ENCODE measurements at regions not wholly inside any gene's neighbourhood (a gene's known extent, or its start where the extent isn't known, plus 50 kb on each side); places are given as distances from the start of the nearest gene placed in this dataset.
"Not testable (repeated sequence)": the region's sequence is repeated elsewhere in the genome, so short reads cannot be mapped to it uniquely, and the experiment has no call there.

- no peak for DNase-seq (ENCODE audit: low spot score)
Measured at GRCh38 chr3:105119801-105120340, 246.8 kb upstream of the ALCAM start.

- no peak for DNase-seq (ENCODE audit: low spot score)
Measured at GRCh38 chr3:105130911-105131310, 235.8 kb upstream of the ALCAM start.

DNA sequence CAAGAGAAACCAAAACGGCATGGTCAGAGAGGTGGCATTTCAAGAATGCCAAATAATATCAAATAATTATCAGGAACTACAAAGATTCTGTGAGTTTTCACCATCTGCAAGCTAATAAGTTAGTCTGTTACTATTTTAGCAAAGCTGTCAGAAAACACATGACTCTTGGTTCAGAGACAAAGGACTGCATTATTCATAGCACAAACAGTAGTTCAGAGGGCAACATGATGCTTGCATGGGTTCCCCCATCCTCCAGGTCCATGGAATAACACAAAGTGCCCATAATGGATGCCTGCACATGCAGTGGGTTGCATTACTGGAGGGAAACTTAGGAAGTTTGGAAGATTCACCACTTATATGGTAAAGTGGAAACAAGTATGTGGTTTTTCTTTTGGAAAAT, 228.8 kb upstream of the ALCAM start:
- DNase-seq (ENCODE audit: low spot score) = no peak

DNA sequence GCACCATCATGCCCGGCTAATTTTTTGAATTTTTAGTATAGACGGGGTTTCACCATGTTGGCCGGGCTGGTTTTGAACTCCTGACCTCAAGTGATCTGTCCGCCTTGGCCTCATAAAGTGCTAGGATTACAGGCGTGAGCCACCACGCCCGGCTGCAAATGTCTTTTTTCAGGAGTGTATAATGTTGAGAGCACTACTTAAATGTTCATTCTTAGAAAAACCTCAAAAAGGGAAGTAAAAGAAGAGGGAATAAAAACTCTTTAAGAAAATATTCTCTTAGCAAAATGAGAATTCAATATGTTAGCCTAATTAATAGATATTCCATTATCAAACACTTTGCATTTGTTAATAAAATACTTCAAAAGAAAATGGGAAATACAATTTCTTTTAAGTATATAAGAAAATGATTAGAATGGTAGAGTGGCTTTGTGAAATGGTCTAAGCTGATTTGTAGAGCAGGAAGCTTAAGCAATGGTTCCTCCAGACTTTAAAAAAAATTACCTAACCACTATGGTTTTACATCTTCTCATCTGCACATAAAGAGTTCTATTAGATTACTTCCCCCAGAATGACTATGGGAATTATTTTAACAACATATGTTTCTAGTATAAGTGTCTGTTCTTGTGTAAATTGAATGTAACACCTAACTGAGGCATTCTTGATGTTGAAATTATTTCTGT, 226.7 kb upstream of the ALCAM start:
- no peak for DNase-seq (ENCODE audit: low spot score)

- no peak for DNase-seq (ENCODE audit: low spot score)
Measured at GRCh38 chr3:105140899-105141367, 225.8 kb upstream of the ALCAM start.

- DNase-seq (ENCODE audit: low spot score) = no peak
Measured at GRCh38 chr3:105144837-105145236, 221.9 kb upstream of the ALCAM start.

GRCh38 chr3:105145511-105145910, 221.2 kb upstream of the ALCAM start:
- no peak for DNase-seq (ENCODE audit: low spot score)

DNA sequence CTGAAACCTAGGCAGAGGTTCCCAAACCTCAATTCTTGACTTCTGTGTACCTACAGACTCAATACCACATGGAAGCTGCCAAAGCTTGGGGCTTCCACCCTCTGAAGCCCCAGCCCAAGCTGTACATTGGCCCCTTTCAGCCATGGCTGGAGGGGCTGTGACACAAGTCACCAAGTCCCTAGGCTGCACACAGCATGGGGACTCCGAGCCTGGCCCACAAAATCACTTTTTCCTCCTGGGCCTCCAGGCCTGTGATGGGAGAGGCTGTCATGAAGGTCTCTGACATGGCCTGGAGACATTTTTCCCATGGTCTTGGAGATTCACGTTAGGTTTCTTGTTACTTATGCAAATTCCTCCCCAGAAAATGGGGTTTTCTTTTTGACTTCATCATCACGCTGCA, 217.5 kb upstream of the ALCAM start:
- DNase-seq (ENCODE audit: low spot score) = not testable (repeated sequence)

- no peak for DNase-seq (ENCODE audit: low spot score)
Measured at GRCh38 chr3:105152987-105153386, 213.7 kb upstream of the ALCAM start.

DNA sequence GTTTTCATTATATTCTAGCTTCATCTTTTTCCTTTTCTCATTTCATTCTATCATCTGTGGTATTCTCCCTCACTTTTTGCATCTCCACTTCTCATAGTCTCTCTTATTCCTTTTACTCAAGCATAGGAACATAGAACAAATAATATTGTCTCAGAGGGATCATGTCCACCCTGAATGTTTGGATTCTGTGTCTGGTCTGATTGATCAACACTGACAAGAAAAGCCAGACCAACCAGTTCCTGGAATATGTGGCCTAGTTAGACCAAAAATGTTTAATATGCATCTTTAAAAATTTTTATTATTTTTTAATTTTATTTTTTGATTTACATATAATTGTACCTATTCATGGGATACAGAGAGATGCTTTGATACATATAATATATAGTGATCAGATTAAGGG, 212.0 kb upstream of the ALCAM start:
- no peak for DNase-seq (ENCODE audit: low spot score)

DNA sequence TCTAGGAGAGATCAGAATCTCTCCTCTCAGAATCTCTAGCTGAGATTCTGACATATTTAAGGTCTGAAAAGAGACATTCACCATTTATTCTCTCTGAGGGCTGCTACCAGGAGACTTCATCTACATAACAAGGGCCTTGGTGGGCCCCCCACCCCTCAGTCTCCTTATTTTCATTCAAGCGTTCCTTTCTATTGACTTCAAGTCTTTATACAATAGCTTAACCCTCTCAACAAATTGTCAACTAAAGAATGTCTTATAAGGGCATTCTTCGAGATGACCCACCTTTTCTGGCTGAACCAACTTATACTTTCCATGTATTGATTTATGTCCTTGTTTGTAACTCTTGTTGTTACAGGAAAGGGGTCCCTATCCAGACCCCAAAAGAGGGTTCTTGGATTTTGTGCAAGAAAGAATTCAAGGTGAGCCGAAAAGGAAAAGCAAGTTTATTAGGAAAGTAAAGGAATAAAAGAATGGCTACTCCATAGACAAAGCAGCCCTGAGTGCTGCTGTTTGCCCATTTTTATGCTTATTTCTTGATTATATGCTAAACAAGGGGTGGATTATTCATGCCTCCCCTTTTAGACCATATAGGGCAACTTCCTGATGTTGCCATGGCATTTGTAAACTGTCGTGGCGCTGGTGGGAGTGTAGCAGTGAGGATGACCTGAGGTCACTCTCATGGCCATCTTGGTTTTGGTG, 209.5 kb upstream of the ALCAM start:
- no peak for DNase-seq (ENCODE audit: low spot score)

DNA sequence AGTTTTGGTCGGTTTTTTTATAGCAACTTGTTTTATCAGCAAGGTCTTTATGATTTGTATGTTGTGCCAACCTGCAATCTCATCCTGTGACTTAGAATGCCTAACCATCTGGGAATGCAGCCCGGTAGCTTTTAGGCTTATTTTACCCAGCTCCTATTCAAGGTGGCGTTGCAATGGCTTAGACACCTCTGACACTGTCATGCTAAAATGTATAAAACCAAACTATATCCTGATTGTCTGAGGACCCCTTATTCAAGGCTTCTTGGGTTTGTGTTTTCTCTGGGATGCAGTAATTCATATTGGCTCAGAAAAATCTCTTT, 209.0 kb upstream of the ALCAM start:
- no peak for DNase-seq (ENCODE audit: low spot score)

DNA sequence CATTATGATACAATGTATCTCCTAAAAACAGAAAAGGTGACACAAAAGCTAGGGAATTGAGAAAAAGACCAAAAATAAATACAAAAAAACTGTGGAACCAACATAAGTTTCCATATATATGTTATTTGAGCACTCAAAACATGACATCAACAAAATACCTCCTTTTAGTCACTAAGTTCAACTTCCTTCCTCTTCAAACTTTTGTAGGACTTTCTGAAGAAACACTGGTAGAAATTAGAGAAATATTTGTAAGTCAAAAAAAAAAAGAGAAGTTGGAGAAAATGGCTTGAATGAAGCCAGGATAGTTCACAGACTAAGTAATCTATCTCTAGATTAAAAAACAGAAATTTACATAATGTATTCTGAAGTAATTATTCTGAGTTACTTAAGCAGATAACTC, 208.4 kb upstream of the ALCAM start:
- DNase-seq (ENCODE audit: low spot score) = no peak

- DNase-seq (ENCODE audit: low spot score) = no peak
Measured at GRCh38 chr3:105162448-105162847, 204.3 kb upstream of the ALCAM start.

DNA sequence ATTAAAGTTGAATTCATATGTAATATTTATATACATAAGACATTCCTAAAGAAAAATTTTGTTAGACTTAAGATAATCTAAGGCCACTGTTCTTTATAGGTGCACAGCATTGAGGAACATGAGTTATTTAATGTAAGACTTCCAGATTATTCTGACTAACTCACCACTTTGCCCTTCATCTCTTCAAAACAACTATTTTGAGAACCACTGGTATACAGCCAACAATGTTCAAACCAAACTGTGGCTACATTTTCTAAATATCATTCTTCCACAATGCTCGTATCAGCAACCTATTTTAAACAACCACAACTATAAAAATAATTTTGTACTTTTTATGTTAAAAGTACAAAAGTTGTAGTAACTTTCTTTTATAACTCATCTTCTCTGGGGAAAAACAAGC, 199.8 kb upstream of the ALCAM start:
- DNase-seq (ENCODE audit: low spot score) = no peak

- DNase-seq (ENCODE audit: low spot score) = no peak
Measured at GRCh38 chr3:105170423-105170822, 196.3 kb upstream of the ALCAM start.

GRCh38 chr3:105174017-105174615, 192.6 kb upstream of the ALCAM start:
- DNase-seq (ENCODE audit: low spot score) = no peak

DNA sequence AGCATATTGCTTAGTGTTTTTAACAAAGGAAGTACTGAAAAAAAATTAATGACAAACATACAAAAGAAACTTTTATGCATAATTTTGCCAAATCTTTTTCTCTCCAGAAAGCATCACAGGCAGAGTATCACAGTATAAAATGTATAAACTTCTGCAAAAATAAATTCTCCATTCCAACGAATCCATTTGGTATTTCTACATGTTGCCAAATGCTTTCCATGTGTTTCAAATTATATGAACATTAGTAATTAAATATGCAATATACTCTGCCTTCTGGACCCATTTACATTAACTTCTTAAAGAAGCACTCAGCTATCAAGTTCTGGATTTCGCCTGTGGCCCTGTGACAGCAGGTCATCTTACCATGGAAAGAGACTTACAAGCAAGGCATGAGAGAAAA, 189.1 kb upstream of the ALCAM start:
- DNase-seq (ENCODE audit: low spot score) = no peak

DNA sequence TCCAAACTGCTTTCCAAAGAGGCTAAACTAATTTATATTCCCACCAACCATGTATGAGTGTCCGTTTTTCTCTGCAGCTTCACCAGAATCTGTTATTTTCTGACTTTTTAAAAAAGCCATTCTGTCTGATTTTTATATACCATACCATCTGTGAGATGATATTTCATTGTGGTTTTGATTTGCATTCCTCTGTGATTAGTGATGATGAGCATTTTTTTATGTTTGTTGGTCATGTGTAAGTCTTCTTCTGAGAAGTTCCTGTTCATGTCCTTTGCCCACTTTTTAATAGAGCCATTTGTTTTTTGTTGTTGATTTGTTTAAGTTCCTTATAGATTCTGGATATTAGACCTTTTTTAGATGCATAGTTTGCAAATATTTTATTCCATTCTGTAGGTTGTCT, 179.4 kb upstream of the ALCAM start:
- no peak for DNase-seq (ENCODE audit: low spot score)

- peak; percentile 1 for DNase-seq (ENCODE audit: low spot score)
Measured at GRCh38 chr3:105195260-105195659, 171.4 kb upstream of the ALCAM start.

- DNase-seq (ENCODE audit: low spot score) = no peak
Measured at GRCh38 chr3:105197863-105198262, 168.8 kb upstream of the ALCAM start.

GRCh38 chr3:105199217-105199616, 167.5 kb upstream of the ALCAM start:
- DNase-seq (ENCODE audit: low spot score) = no peak

DNA sequence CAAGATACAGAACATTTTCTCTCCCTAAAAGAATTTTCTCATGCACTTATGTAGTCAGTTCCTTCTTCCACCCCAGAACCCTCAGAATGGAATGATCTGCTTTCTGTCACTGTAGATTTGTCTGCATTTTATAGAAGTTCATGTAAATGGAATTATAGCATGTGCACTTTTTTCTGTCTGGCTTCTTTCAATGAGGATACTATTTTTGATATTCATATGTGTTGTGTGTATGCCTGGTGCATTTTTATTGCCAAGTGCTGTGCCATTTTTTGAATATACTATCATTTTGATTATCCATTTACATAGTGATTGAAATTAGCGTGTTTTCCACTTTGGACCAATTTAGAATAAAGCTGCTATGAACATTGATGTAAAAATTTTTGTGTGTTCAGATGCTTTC, 156.6 kb upstream of the ALCAM start:
- no peak for DNase-seq (ENCODE audit: low spot score)
